Panc1 (cell line): ENCODE measurements at regions not wholly inside any gene's neighbourhood (a gene's known extent, or its start where the extent isn't known, plus 50 kb on each side); places are given as distances from the start of the nearest gene placed in this dataset.

Experiments used
- POLR2AphosphoS5 ChIP-seq: IDR thresholded peaks from 2 replicates; pipeline ENCODE4 v1.6.1; 2012; ENCODE audit warnings: mild to moderate bottlenecking, low read depth, low read length, moderate library complexity
- SIN3A ChIP-seq: IDR thresholded peaks from 2 replicates; pipeline ENCODE4 v1.6.1; 2012; ENCODE audit warnings: low read depth, mild to moderate bottlenecking, low read length, moderate library complexity, borderline replicate concordance; ENCODE audit not compliant: insufficient read depth
- TF ChIP-seq, protein P1 (sequence below): fragments of 450-650 bp; IDR thresholded peaks from 2 replicates; pipeline ENCODE4 v1.5.1; 2017; ENCODE audit warnings: mild to moderate bottlenecking

DNA sequence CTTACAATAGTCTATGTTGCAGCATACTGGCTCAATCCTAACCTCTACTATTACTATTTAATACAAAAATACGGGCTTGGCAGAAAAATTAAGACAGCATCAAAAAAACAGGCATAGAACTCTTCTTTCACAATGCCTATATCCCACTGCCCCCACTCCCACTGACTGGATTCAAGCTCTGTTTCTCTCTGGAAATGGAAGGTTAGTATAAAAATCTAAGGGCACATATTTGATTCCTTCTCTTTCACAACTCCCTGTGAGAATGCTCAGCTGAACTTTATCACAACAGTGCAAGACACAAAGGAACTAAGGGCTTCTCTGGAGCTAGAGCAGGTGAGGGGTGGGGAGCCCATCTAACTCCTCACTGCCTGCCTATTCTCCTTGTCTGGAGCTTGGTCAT, 258.4 kb upstream of the FAM83B start:
- TF ChIP-seq, protein P1, sequence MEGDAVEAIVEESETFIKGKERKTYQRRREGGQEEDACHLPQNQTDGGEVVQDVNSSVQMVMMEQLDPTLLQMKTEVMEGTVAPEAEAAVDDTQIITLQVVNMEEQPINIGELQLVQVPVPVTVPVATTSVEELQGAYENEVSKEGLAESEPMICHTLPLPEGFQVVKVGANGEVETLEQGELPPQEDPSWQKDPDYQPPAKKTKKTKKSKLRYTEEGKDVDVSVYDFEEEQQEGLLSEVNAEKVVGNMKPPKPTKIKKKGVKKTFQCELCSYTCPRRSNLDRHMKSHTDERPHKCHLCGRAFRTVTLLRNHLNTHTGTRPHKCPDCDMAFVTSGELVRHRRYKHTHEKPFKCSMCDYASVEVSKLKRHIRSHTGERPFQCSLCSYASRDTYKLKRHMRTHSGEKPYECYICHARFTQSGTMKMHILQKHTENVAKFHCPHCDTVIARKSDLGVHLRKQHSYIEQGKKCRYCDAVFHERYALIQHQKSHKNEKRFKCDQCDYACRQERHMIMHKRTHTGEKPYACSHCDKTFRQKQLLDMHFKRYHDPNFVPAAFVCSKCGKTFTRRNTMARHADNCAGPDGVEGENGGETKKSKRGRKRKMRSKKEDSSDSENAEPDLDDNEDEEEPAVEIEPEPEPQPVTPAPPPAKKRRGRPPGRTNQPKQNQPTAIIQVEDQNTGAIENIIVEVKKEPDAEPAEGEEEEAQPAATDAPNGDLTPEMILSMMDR: no peak
- TF ChIP-seq POLR2AphosphoS5 (no peak), SIN3A (no peak)
